HepG2 (cell line): ENCODE measurements at regions not wholly inside any gene's neighbourhood (a gene's known extent, or its start where the extent isn't known, plus 50 kb on each side); places are given as distances from the start of the nearest gene placed in this dataset.
"Not testable (repeated sequence)": the region's sequence is repeated elsewhere in the genome, so short reads cannot be mapped to it uniquely, and the experiment has no call there.

ENCODE experiments used
- ATAC-seq: fragments of 200-7000 bp; cut with Tn5 transposase; 3 replicates; pipeline ENCODE4 v1.9.1; 2020; ENCODE audit warnings: mild to moderate bottlenecking, moderate library complexity
- BruUV-seq: library from RNA; stranded (reverse); fragments of 400-500 nt; replicated peaks from 2 replicates; lab custom pipeline; 2021; lab: Mats Ljungman, UMichigan
- CTCF ChIA-PET: fragments of 300-600 bp; formaldehyde crosslinking; extraction: SDS; loops from one replicate; lab custom pipeline; 2021; ENCODE audit warnings: low total read pairs, inconsistent platforms, low intra/inter-chr PET ratio; lab: Yijun Ruan, JAX
- POLR2A ChIA-PET: fragments of 350-600 bp; sonication (Branson Sonifier 250); formaldehyde crosslinking; loops from one replicate; lab custom pipeline; 2020; ENCODE audit warnings: antibody characterized with exemption, inconsistent platforms; lab: Yijun Ruan, JAX
- DNase-seq: peaks from one replicate; pipeline ENCODE4 v3.0.0-alpha.2; 2015; ENCODE audit warnings: low spot score
- FAIRE-seq: peaks from 3 replicates; lab custom pipeline; 2011; peaks lifted over from hg19 to GRCh38; lab: Jason Lieb, UNC
- H2AFZ ChIP-seq: one replicate; pipeline ENCODE4 v1.6.1; 2011; ENCODE audit warnings: low read length, inconsistent platforms
- H3K27ac ChIP-seq: fragments of 300-600 bp; 3 replicates; pipeline ENCODE4 v1.8.0; 2011; ENCODE audit warnings: mixed run types, mild to moderate bottlenecking, mixed read lengths, low read length, inconsistent platforms; ENCODE audit not compliant: insufficient read depth; ENCODE audit errors: extremely low read length
- H3K27me3 ChIP-seq, 2 experiments: fragments of 200-600 bp in 1 of 2; 2 replicates in 1 of 2; 3 replicates in 1 of 2; pipeline versions ENCODE4 v1.6.0 to v1.8.0; 2011; ENCODE audit warnings: low read length in 2 of 2, mild to moderate bottlenecking in 2 of 2, moderate library complexity in 2 of 2, inconsistent platforms in 1 of 2; ENCODE audit not compliant: insufficient read depth in 2 of 2, control insufficient read depth in 1 of 2
- H3K36me3 ChIP-seq, 2 experiments: fragments of 200-600 bp in 1 of 2; replicated peaks in 1 of 2; 2 replicates in 1 of 2; 3 replicates in 1 of 2; pipeline versions ENCODE4 v1.5.1 to v1.8.0; 2011; ENCODE audit warnings: low read length in 2 of 2, inconsistent platforms in 1 of 2; ENCODE audit not compliant: insufficient read depth in 2 of 2, control insufficient read depth in 1 of 2
- H3K4me1 ChIP-seq: 2 replicates; pipeline ENCODE4 v1.5.1; 2012; ENCODE audit warnings: low read length, inconsistent platforms; ENCODE audit not compliant: insufficient read depth
- H3K4me2 ChIP-seq: 2 replicates; pipeline ENCODE4 v1.6.0; 2011; ENCODE audit warnings: low read depth, low read length, inconsistent platforms
- H3K4me3 ChIP-seq, 3 experiments: fragments of 200-600 bp in 1 of 3; sonication (generic), shearing (Covaris generic) in 1 of 3; replicated peaks in 1 of 3; 2 replicates each; pipeline ENCODE4 v1.5.1; 2011 to 2016; ENCODE audit warnings: low read length in 3 of 3, inconsistent platforms in 2 of 3, low read depth in 2 of 3, mild to moderate bottlenecking in 2 of 3, control low read depth in 1 of 3, mixed read lengths in 1 of 3; ENCODE audit not compliant: insufficient read depth in 1 of 3
- H3K79me2 ChIP-seq: one replicate; pipeline ENCODE4 v1.6.1; 2011; ENCODE audit warnings: low read length, inconsistent platforms; ENCODE audit not compliant: insufficient read depth
- H3K9ac ChIP-seq: 2 replicates; pipeline ENCODE4 v1.6.0; 2011; ENCODE audit warnings: mild to moderate bottlenecking, low read depth, low read length, inconsistent platforms; ENCODE audit not compliant: insufficient read depth
- H3K9me3 ChIP-seq: 2 replicates; pipeline ENCODE4 v1.5.1; 2012; ENCODE audit warnings: mild to moderate bottlenecking, low read length
- H4K20me1 ChIP-seq: 2 replicates; pipeline ENCODE4 v1.6.0; 2011; ENCODE audit warnings: inconsistent platforms, mild to moderate bottlenecking, low read length, moderate library complexity; ENCODE audit not compliant: insufficient read depth
- DRAP1 ChIP-seq: IDR thresholded peaks from 2 replicates; pipeline ENCODE4 v1.6.1; 2016; ENCODE audit warnings: missing genetic modification reagents, missing compliant biosample characterization
- JARID2 ChIP-seq: sonication (generic); formaldehyde crosslinking; IDR thresholded peaks from 2 replicates; pipeline ENCODE4 v1.8.1; 2023; ENCODE audit warnings: missing genetic modification reagents, inconsistent platforms; ENCODE audit not compliant: insufficient replicate concordance
- KAT7 ChIP-seq: IDR thresholded peaks from 2 replicates; pipeline ENCODE4 v1.6.1; 2018; ENCODE audit warnings: borderline replicate concordance, missing compliant biosample characterization
- KLF16 ChIP-seq, 2 experiments: sonication (generic) in 1 of 2; formaldehyde crosslinking in 1 of 2; IDR thresholded peaks; 2 replicates each; pipeline versions ENCODE4 v1.6.1 to v1.8.0; 2016 to 2023; ENCODE audit warnings: missing genetic modification reagents in 2 of 2, missing compliant biosample characterization in 1 of 2
- NCOA5 ChIP-seq: sonication (generic); formaldehyde crosslinking; IDR thresholded peaks from 2 replicates; pipeline ENCODE4 v1.4.0; 2020; ENCODE audit warnings: missing genetic modification reagents
- SAFB2 ChIP-seq: sonication (generic); formaldehyde crosslinking; IDR thresholded peaks from 2 replicates; pipeline ENCODE4 v1.5.1; 2020; ENCODE audit warnings: missing genetic modification reagents, low read depth, mild to moderate bottlenecking, borderline replicate concordance
- SMYD3 ChIP-seq: sonication (generic); formaldehyde crosslinking; IDR thresholded peaks from 2 replicates; pipeline ENCODE4 v1.8.1; 2023; ENCODE audit warnings: mild to moderate bottlenecking, missing genetic modification reagents
- TEAD2 ChIP-seq: sonication (generic); formaldehyde crosslinking; IDR thresholded peaks from 2 replicates; pipeline ENCODE4 v1.9.0; 2021; ENCODE audit warnings: missing genetic modification reagents
- TIGD3 ChIP-seq: sonication (generic); formaldehyde crosslinking; IDR thresholded peaks from 2 replicates; pipeline ENCODE4 v1.5.1; 2020; ENCODE audit warnings: mild to moderate bottlenecking, missing genetic modification reagents, borderline replicate concordance
- U2AF2 ChIP-seq: fragments of 200-400 bp; formaldehyde crosslinking; IDR thresholded peaks from 2 replicates; pipeline ENCODE4 v1.6.1; 2017; ENCODE audit warnings: low read depth, mild to moderate bottlenecking, low read length
- ZNF451 ChIP-seq: sonication (generic); formaldehyde crosslinking; IDR thresholded peaks from 2 replicates; pipeline ENCODE4 v1.5.0; 2020; ENCODE audit warnings: mild to moderate bottlenecking, missing genetic modification reagents
- ZNF576 ChIP-seq: sonication (generic); formaldehyde crosslinking; IDR thresholded peaks from 2 replicates; pipeline ENCODE4 v1.4.0; 2020; ENCODE audit warnings: mild to moderate bottlenecking, missing genetic modification reagents
- ZNF652 ChIP-seq: IDR thresholded peaks from 2 replicates; pipeline ENCODE4 v1.6.1; 2016; ENCODE audit warnings: low read depth, borderline replicate concordance
- ZNF710 ChIP-seq: sonication (generic); formaldehyde crosslinking; IDR thresholded peaks from 2 replicates; pipeline ENCODE4 v1.5.0; 2020; ENCODE audit warnings: mild to moderate bottlenecking, missing genetic modification reagents, borderline replicate concordance
- WGBS: methylation state at CpG from one replicate; pipeline ENCODE4 v1.1.6; 2017; ENCODE audit warnings: low lambda C conversion rate; 5-methylcytosine and 5-hydroxymethylcytosine counted together
- in situ Hi-C: cut with HindIII; loops from 2 replicates; pipeline ENCODE4 v1.10.0; 2017; ENCODE audit warnings: low pct_unique_long_range_greater_than_20kb; ENCODE audit not compliant: extremely low pct_ligation_motif_present
- intact Hi-C: fragments of 100-400 bp; cut with micrococcal nuclease; formaldehyde crosslinking; loops from one replicate; pipeline ENCODE4 v1.10.0; 2022; ENCODE audit not compliant: unreplicated experiment

- POLR2A ChIA-PET, result no interaction called here
- intact Hi-C loops (no loop called here), in situ Hi-C loops (no loop called here)
- Histone ChIP-seq H3K4me2 (no peak overlapping the region), H3K27ac (no peak overlapping the region), H3K4me1 (no peaks in the 10 kb centered on the region), H3K9me3 (peaks cover 21% of the 10 kb centered on the region), H3K4me3 (no peak overlapping the region), H3K9ac (no peak overlapping the region), H3K79me2 (no peaks in the 10 kb centered on the region), H3K27me3 (no peaks in the 10 kb centered on the region), H2AFZ (no peak overlapping the region), H4K20me1 (no peaks in the 10 kb centered on the region), H3K36me3 (no peaks in the 10 kb centered on the region)
- no peak for FAIRE-seq
- no peak for DNase-seq
- ATAC-seq, result no peak
- no peak for TF ChIP-seq SMYD3 (CRISPR knock-in tag)
- TF ChIP-seq ZNF710 (CRISPR knock-in tag), result no peak
- TF ChIP-seq NCOA5 (CRISPR knock-in tag), result no peak
- TF ChIP-seq TEAD2 (CRISPR knock-in tag), result no peak
- no peak for TF ChIP-seq JARID2 (CRISPR knock-in tag)
- TF ChIP-seq KAT7 (CRISPR knock-in tag), result no peak
- TF ChIP-seq SAFB2 (CRISPR knock-in tag), result no peak
- no peak for TF ChIP-seq TIGD3 (CRISPR knock-in tag)
- no peak for TF ChIP-seq ZNF451 (CRISPR knock-in tag)
- TF ChIP-seq KLF16 (CRISPR knock-in tag; IDR thresholded peaks at IDR 0.05), result no peak
- TF ChIP-seq U2AF2, result no peak
- no peak for TF ChIP-seq DRAP1 (CRISPR knock-in tag)
- no peak for TF ChIP-seq ZNF652
- no peak for TF ChIP-seq ZNF576
- CTCF ChIA-PET, result no interaction called here
- no TSS peak for BruUV-seq
Observed at GRCh38 chr5:136740228-136740627, 374.9 kb upstream of the TRPC7 start.

- CTCF ChIA-PET, BruUV-seq, H3K79me2 ChIP-seq, H2AFZ ChIP-seq, POLR2A ChIA-PET, in situ Hi-C loops, intact Hi-C loops, H3K4me1 ChIP-seq, H3K4me2 ChIP-seq, H3K27ac ChIP-seq, H4K20me1 ChIP-seq, ATAC-seq, H3K27me3 ChIP-seq, H3K4me3 ChIP-seq, H3K36me3 ChIP-seq, H3K9ac ChIP-seq, DNase-seq, FAIRE-seq: not testable (repeated sequence)
- H3K9me3 ChIP-seq, result peaks cover 21% of the 10 kb centered on the region
- 3% methylated on average over 4 of the region's 4 CpGs for WGBS
Observed at GRCh38 chr5:136739271-136739670, 373.9 kb upstream of the TRPC7 start.
